A549 (cell line): ENCODE measurements at regions not wholly inside any gene's neighbourhood (a gene's known extent, or its start where the extent isn't known, plus 50 kb on each side); places are given as distances from the start of the nearest gene placed in this dataset.

Source experiments
- CEBPB ChIP-seq, 2 experiments: fragments of >200 bp in 1 of 2; sonication (Bioruptor Twin) in 1 of 2; formaldehyde crosslinking in 1 of 2; IDR thresholded peaks; 2 replicates each; pipeline ENCODE4 v1.6.1; 2012 to 2016
- CHD4 ChIP-seq: fragments of 200-600 bp; sonication (generic); IDR thresholded peaks from 2 replicates; pipeline ENCODE4 v1.6.1; 2016; ENCODE audit warnings: antibody characterized with exemption, mild to moderate bottlenecking, borderline replicate concordance
- CTCF ChIP-seq: fragments of >200 bp; sonication (Bioruptor Twin); formaldehyde crosslinking; IDR thresholded peaks from 3 replicates; pipeline ENCODE4 v1.5.1; 2016
- E2F6 ChIP-seq: IDR thresholded peaks from 2 replicates; pipeline ENCODE4 v1.6.1; 2012; ENCODE audit warnings: low read depth, borderline replicate concordance
- FOSL2 ChIP-seq, 2 experiments: fragments of 450-650 bp in 1 of 2; fragments of >200 bp in 1 of 2; sonication (Bioruptor Twin) in 1 of 2; formaldehyde crosslinking; IDR thresholded peaks; 2 replicates each; pipeline versions ENCODE4 v1.5.0 to v1.6.1; 2016 to 2020; ENCODE audit warnings: mild to moderate bottlenecking in 1 of 2, moderate library complexity in 1 of 2
- HES2 ChIP-seq: fragments of >200 bp; sonication (Bioruptor Twin); formaldehyde crosslinking; IDR thresholded peaks from 2 replicates; pipeline ENCODE4 v1.6.1; 2016
- HOXB5 ChIP-seq: fragments of 250-450 bp; sonication (Bioruptor Pico); IDR thresholded peaks from 2 replicates; pipeline ENCODE4 v1.5.0; 2020; ENCODE audit warnings: mild to moderate bottlenecking, moderate library complexity
- JUNB ChIP-seq: fragments of >200 bp; sonication (Bioruptor Twin); formaldehyde crosslinking; IDR thresholded peaks from 2 replicates; pipeline ENCODE4 v1.6.1; 2016
- POLR2A ChIP-seq: IDR thresholded peaks from 2 replicates; pipeline ENCODE4 v1.6.1; 2012; ENCODE audit warnings: mild to moderate bottlenecking, low read length
- RAD21 ChIP-seq, 2 experiments: fragments of >200 bp in 1 of 2; sonication (Bioruptor Twin) in 1 of 2; formaldehyde crosslinking in 1 of 2; IDR thresholded peaks in 1 of 2; conservative IDR thresholded peaks in 1 of 2; 2 replicates in 1 of 2; 3 replicates in 1 of 2; pipeline ENCODE4 v1.6.1; 2012 to 2018; ENCODE audit warnings: inconsistent platforms in 1 of 2
- RCOR1 ChIP-seq: fragments of 150-350 bp; IDR thresholded peaks from 2 replicates; pipeline ENCODE4 v1.6.1; 2014; ENCODE audit warnings: antibody characterized with exemption, low read length, low read depth
- RNF2 ChIP-seq: fragments of 200-600 bp; sonication (generic); IDR thresholded peaks from 2 replicates; pipeline ENCODE4 v1.6.1; 2016; ENCODE audit warnings: low read depth, mild to moderate bottlenecking, antibody characterized with exemption, moderate library complexity, borderline replicate concordance
- USF2 ChIP-seq: fragments of 450-650 bp; IDR thresholded peaks from 2 replicates; pipeline ENCODE4 v1.6.1; 2014; ENCODE audit warnings: antibody characterized with exemption
- ZSCAN20 ChIP-seq: fragments of 250-450 bp; sonication (Bioruptor Pico); IDR thresholded peaks from 2 replicates; pipeline ENCODE4 v1.8.0; 2022; ENCODE audit warnings: mild to moderate bottlenecking, moderate library complexity

GRCh38 chr13:44188257-44188656, 185.4 kb upstream of the SERP2 start:
- TF ChIP-seq E2F6 (no peak), POLR2A (no peak), USF2 (no peak), CTCF (no peak), RAD21 (conservative IDR thresholded peaks at IDR 0.05 in 1 of 2, IDR thresholded peaks at IDR 0.05 in 1 of 2) (no peak), ZSCAN20 (no peak), HES2 (no peak), FOSL2 (IDR thresholded peaks at IDR 0.05) (0 out of 2 replicates have a peak, but pooled peaks have one; percentile 16), FOSL2 (CRISPR knock-in tag; IDR thresholded peaks at IDR 0.05) (peak; percentile 49), RNF2 (no peak), CEBPB (IDR thresholded peaks at IDR 0.05) (no peak), RCOR1 (no peak), CHD4 (no peak), HOXB5 (CRISPR knock-in tag) (no peak), JUNB (no peak)
